ENCODE measurements at regions not wholly inside any gene's neighbourhood (a gene's known extent, or its start where the extent isn't known, plus 50 kb on each side); places are given as distances from the start of the nearest gene placed in this dataset.

- Histone ChIP-seq H3K9ac (ENCODE audit: low read depth, low read length) (no peak overlapping the region), H3K56ac (ENCODE audit: extremely low read depth, insufficient read depth, low read length) (no peak overlapping the region), H3K14ac (replicated peaks; ENCODE audit: low read depth, low read length) (no peak overlapping the region), H2BK120ac (ENCODE audit: low read depth, low read length) (no peak overlapping the region), H2AFZ (replicated peaks; ENCODE audit: low read length, poor library complexity) (no peak overlapping the region), H2BK15ac (ENCODE audit: low read depth, low read length) (no peak overlapping the region), H3K27me3 (ENCODE audit: control insufficient read depth, insufficient read depth, low read length) (peaks cover 1% of the 10 kb centered on the region), H3K4me1 (ENCODE audit: control insufficient read depth, insufficient read depth, low read length) (no peaks in the 10 kb centered on the region), H3K9me3 (ENCODE audit: control insufficient read depth, insufficient read depth, low read length) (no peaks in the 10 kb centered on the region), H2AK5ac (ENCODE audit: low read depth, low read length) (no peak overlapping the region), H2BK20ac (ENCODE audit: low read depth, low read length) (no peak overlapping the region), H3K79me1 (ENCODE audit: low read depth in 1 of 2, low read length in 2 of 2) (no peaks in the 10 kb centered on the region), H3K27ac (ENCODE audit: insufficient read depth, low read length) (no peak overlapping the region), H4K8ac (ENCODE audit: low read depth in 2 of 2, low read length in 2 of 2) (no peak overlapping the region), H2BK5ac (ENCODE audit: low read depth, low read length, poor library complexity, severe bottlenecking) (no peak overlapping the region), H3K4me3 (ENCODE audit: insufficient read depth, low read depth, low read length) (no peak overlapping the region), H4K91ac (ENCODE audit: insufficient read depth, low read depth, low read length) (no peak overlapping the region), H4K20me1 (ENCODE audit: insufficient read depth, low read length) (no peaks in the 10 kb centered on the region), H2AK9ac (replicated peaks; ENCODE audit: low read depth, low read length, poor library complexity) (no peak overlapping the region), H3K4ac (ENCODE audit: low read depth, low read length) (no peak overlapping the region), H3K36me3 (ENCODE audit: control insufficient read depth, insufficient read depth, low read length) (no peaks in the 10 kb centered on the region), H4K5ac (ENCODE audit: low read depth, low read length) (no peak overlapping the region), H3K18ac (ENCODE audit: low read depth, low read length) (no peak overlapping the region), H3K9me1 (ENCODE audit: insufficient read depth, low read length) (no peaks in the 10 kb centered on the region), H3K23ac (ENCODE audit: low read depth, low read length) (no peak overlapping the region), H3K4me2 (ENCODE audit: low read depth, low read length) (no peak overlapping the region)
- ChIA-PET POLR2A (ENCODE audit: unreplicated experiment) (no interaction called here), CTCF (no interaction called here)
- intact Hi-C loops (cut with micrococcal nuclease) = no loop called here
- no peak for DNase-seq
- ATAC-seq (ENCODE audit: low read depth) = no peak
- TF ChIP-seq, protein P1, sequence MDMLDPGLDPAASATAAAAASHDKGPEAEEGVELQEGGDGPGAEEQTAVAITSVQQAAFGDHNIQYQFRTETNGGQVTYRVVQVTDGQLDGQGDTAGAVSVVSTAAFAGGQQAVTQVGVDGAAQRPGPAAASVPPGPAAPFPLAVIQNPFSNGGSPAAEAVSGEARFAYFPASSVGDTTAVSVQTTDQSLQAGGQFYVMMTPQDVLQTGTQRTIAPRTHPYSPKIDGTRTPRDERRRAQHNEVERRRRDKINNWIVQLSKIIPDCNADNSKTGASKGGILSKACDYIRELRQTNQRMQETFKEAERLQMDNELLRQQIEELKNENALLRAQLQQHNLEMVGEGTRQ (IDR thresholded peaks at IDR 0.05; ENCODE audit: low read depth, low read length) = no peak
- TF ChIP-seq, protein P2, sequence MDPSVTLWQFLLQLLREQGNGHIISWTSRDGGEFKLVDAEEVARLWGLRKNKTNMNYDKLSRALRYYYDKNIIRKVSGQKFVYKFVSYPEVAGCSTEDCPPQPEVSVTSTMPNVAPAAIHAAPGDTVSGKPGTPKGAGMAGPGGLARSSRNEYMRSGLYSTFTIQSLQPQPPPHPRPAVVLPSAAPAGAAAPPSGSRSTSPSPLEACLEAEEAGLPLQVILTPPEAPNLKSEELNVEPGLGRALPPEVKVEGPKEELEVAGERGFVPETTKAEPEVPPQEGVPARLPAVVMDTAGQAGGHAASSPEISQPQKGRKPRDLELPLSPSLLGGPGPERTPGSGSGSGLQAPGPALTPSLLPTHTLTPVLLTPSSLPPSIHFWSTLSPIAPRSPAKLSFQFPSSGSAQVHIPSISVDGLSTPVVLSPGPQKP (IDR thresholded peaks at IDR 0.05; ENCODE audit: borderline replicate concordance, low read depth, low read length) = no peak
- TF ChIP-seq NFE2L2 (IDR thresholded peaks at IDR 0.05; ENCODE audit: low read depth, low read length) (no peak), MAZ (IDR thresholded peaks at IDR 0.05; ENCODE audit: borderline replicate concordance, low read depth, low read length) (no peak), MXI1 (IDR thresholded peaks at IDR 0.05; ENCODE audit: borderline replicate concordance, low read depth, low read length) (no peak), POLR2A (IDR thresholded peaks at IDR 0.05; ENCODE audit: low read depth, low read length) (no peak), BHLHE40 (IDR thresholded peaks at IDR 0.05; ENCODE audit: low read depth, low read length) (no peak), FOS (IDR thresholded peaks at IDR 0.05; ENCODE audit: low read depth, low read length) (no peak), RAD21 (IDR thresholded peaks at IDR 0.05; ENCODE audit: low read length) (no peak), SMC3 (IDR thresholded peaks at IDR 0.05; ENCODE audit: low read depth, low read length) (no peak), CEBPB (IDR thresholded peaks at IDR 0.05; ENCODE audit: low read depth, low read length) (no peak), CHD1 (IDR thresholded peaks at IDR 0.05; ENCODE audit: low read depth, low read length) (no peak), RCOR1 (IDR thresholded peaks at IDR 0.05; ENCODE audit: insufficient replicate concordance, low read length) (no peak), RFX5 (IDR thresholded peaks at IDR 0.05; ENCODE audit: low read depth, low read length) (no peak), CTCF (conservative IDR thresholded peaks at IDR 0.05; ENCODE audit: low read depth, low read length) (no peak), MAFK (IDR thresholded peaks at IDR 0.05; ENCODE audit: low read depth, low read length) (no peak)
- no TSS peak for BruUV-seq (replicated peaks)
- dilution Hi-C loops (cut with HindIII; ENCODE audit: low sequenced_read_pairs, unreplicated experiment) = no loop called here
- in situ Hi-C loops (cut with MboI; ENCODE audit: low sequenced_read_pairs) = no loop called here
Measured at GRCh38 chrX:99421796-99422195, 988.3 kb downstream of the PCDH19 start.

Data from IMR-90 (cell line).